ENCODE measurements at regions not wholly inside any gene's neighbourhood (a gene's known extent, or its start where the extent isn't known, plus 50 kb on each side); places are given as distances from the start of the nearest gene placed in this dataset.

GRCh38 chr4:133960975-133961374 lies 240.6 kb downstream of the PABPC4L start:
- TF ChIP-seq CTCF (IDR thresholded peaks at IDR 0.05; ENCODE audit: insufficient read depth, low read length): no peak
- Histone ChIP-seq H3K4me3 (replicated peaks; ENCODE audit: insufficient read depth, low read length) (no peak overlapping the region), H3K27ac (replicated peaks) (no peak overlapping the region), H3K27me3 (ENCODE audit: insufficient read depth, poor library complexity, severe bottlenecking) (no peaks in the 10 kb centered on the region)
- DNase-seq (ENCODE audit: low read depth in 1 of 2, low spot score in 1 of 2): no peak

- DNase-seq (ENCODE audit: low read depth in 1 of 2, low spot score in 1 of 2): no peak
- Histone ChIP-seq H3K27me3 (ENCODE audit: insufficient read depth, poor library complexity, severe bottlenecking) (no peaks in the 10 kb centered on the region), H3K27ac (replicated peaks) (no peak overlapping the region), H3K4me3 (replicated peaks; ENCODE audit: insufficient read depth, low read length) (no peak overlapping the region)
- TF ChIP-seq GABPA (IDR thresholded peaks at IDR 0.05; ENCODE audit: low read depth) (no peak), CTCF (IDR thresholded peaks at IDR 0.05; ENCODE audit: insufficient read depth, low read length) (no peak), POLR2AphosphoS5 (IDR thresholded peaks at IDR 0.05; ENCODE audit: low read depth) (no peak), SPI1 (IDR thresholded peaks at IDR 0.05; ENCODE audit: borderline replicate concordance, low read depth) (no peak), REST (IDR thresholded peaks at IDR 0.05; ENCODE audit: insufficient replicate concordance, low read depth) (no peak)
These were observed 258.5 kb downstream of the PABPC4L start for GRCh38 chr4:133943081-133943480.

GRCh38 chr4:133938061-133938460 lies 263.5 kb downstream of the PABPC4L start:
- Histone ChIP-seq H3K27ac (replicated peaks) (no peak overlapping the region), H3K4me3 (replicated peaks; ENCODE audit: insufficient read depth, low read length) (no peak overlapping the region), H3K27me3 (ENCODE audit: insufficient read depth, poor library complexity, severe bottlenecking) (no peaks in the 10 kb centered on the region)
- DNase-seq (ENCODE audit: low read depth in 1 of 2, low spot score in 1 of 2): no peak
- TF ChIP-seq CTCF (IDR thresholded peaks at IDR 0.05; ENCODE audit: insufficient read depth, low read length): no peak
- TF ChIP-seq GABPA (IDR thresholded peaks at IDR 0.05; ENCODE audit: low read depth): no peak
- no peak for TF ChIP-seq POLR2AphosphoS5 (IDR thresholded peaks at IDR 0.05; ENCODE audit: low read depth)
- no peak for TF ChIP-seq SPI1 (IDR thresholded peaks at IDR 0.05; ENCODE audit: borderline replicate concordance, low read depth)
- no peak for TF ChIP-seq REST (IDR thresholded peaks at IDR 0.05; ENCODE audit: insufficient replicate concordance, low read depth)

- DNase-seq (ENCODE audit: low read depth in 1 of 2, low spot score in 1 of 2): no peak
- Histone ChIP-seq H3K27ac (replicated peaks) (no peak overlapping the region), H3K4me3 (replicated peaks; ENCODE audit: insufficient read depth, low read length) (no peak overlapping the region), H3K27me3 (ENCODE audit: insufficient read depth, poor library complexity, severe bottlenecking) (no peaks in the 10 kb centered on the region)
- TF ChIP-seq SPI1 (IDR thresholded peaks at IDR 0.05; ENCODE audit: borderline replicate concordance, low read depth) (no peak), GABPA (IDR thresholded peaks at IDR 0.05; ENCODE audit: low read depth) (no peak), CTCF (IDR thresholded peaks at IDR 0.05; ENCODE audit: insufficient read depth, low read length) (no peak), REST (IDR thresholded peaks at IDR 0.05; ENCODE audit: insufficient replicate concordance, low read depth) (no peak), POLR2AphosphoS5 (IDR thresholded peaks at IDR 0.05; ENCODE audit: low read depth) (no peak)
These were observed 271.9 kb downstream of the PABPC4L start for GRCh38 chr4:133929531-133930239.
